H54 (cell line): ENCODE measurements at regions not wholly inside any gene's neighbourhood (a gene's known extent, or its start where the extent isn't known, plus 50 kb on each side); places are given as distances from the start of the nearest gene placed in this dataset.

Experiments used
- DNase-seq: peaks from one replicate; pipeline ENCODE4 v3.0.0; 2011; ENCODE audit warnings: low spot score, mixed read lengths; ENCODE audit not compliant: insufficient read length
- FAIRE-seq: peaks from 3 replicates; lab custom pipeline; 2011; peaks lifted over from hg19 to GRCh38; lab: Jason Lieb, UNC
- POLR2A ChIP-seq: IDR thresholded peaks from 2 replicates; pipeline ENCODE4 v1.6.1; 2011; ENCODE audit warnings: low read depth, mild to moderate bottlenecking, low read length

GRCh38 chr18:42401131-42401673 lies 446.2 kb downstream of the PIK3C3 start:
- no peak for TF ChIP-seq POLR2A
- no peak for DNase-seq
- FAIRE-seq, result no peak

- FAIRE-seq, result no peak
- no peak for DNase-seq
- TF ChIP-seq POLR2A, result no peak
Observed at GRCh38 chr18:42404151-42404550, 449.1 kb downstream of the PIK3C3 start.

- TF ChIP-seq POLR2A, result no peak
- no peak for FAIRE-seq
- DNase-seq, result no peak
Observed at GRCh38 chr18:42409005-42409404, 454.0 kb downstream of the PIK3C3 start.

- FAIRE-seq (no peak), DNase-seq (no peak)
- no peak for TF ChIP-seq POLR2A
Observed at GRCh38 chr18:42412281-42412680, 457.2 kb downstream of the PIK3C3 start.

GRCh38 chr18:42412896-42413295 lies 457.9 kb downstream of the PIK3C3 start:
- DNase-seq, result no peak
- no peak for FAIRE-seq

GRCh38 chr18:42413870-42414269 lies 458.8 kb downstream of the PIK3C3 start:
- no peak for DNase-seq
- TF ChIP-seq POLR2A, result no peak
- FAIRE-seq, result no peak

More at GRCh38 chr18:42412896-42413295, 457.9 kb downstream of the PIK3C3 start:
- no peak for TF ChIP-seq POLR2A

- FAIRE-seq, result no peak
- TF ChIP-seq POLR2A, result no peak
- no peak for DNase-seq
Observed at GRCh38 chr18:42414756-42415454, 459.9 kb downstream of the PIK3C3 start.

GRCh38 chr18:42417189-42417588 lies 462.2 kb downstream of the PIK3C3 start:
- no peak for TF ChIP-seq POLR2A
- no peak for FAIRE-seq
- no peak for DNase-seq

- FAIRE-seq (no peak), DNase-seq (no peak)
- no peak for TF ChIP-seq POLR2A
Observed at GRCh38 chr18:42418121-42418520, 463.1 kb downstream of the PIK3C3 start.

GRCh38 chr18:42425025-42425424 lies 470.0 kb downstream of the PIK3C3 start:
- no peak for DNase-seq
- FAIRE-seq, result no peak
- no peak for TF ChIP-seq POLR2A

GRCh38 chr18:42426496-42427015 lies 471.5 kb downstream of the PIK3C3 start:
- DNase-seq (no peak), FAIRE-seq (no peak)
- no peak for TF ChIP-seq POLR2A

- no peak for FAIRE-seq
- no peak for DNase-seq
- no peak for TF ChIP-seq POLR2A
Observed at GRCh38 chr18:42429196-42429595, 474.2 kb downstream of the PIK3C3 start.

GRCh38 chr18:42436222-42436765 lies 481.3 kb downstream of the PIK3C3 start:
- DNase-seq (no peak), FAIRE-seq (no peak)
- TF ChIP-seq POLR2A, result no peak

GRCh38 chr18:42437001-42437400 lies 482.0 kb downstream of the PIK3C3 start:
- FAIRE-seq, result no peak
- no peak for TF ChIP-seq POLR2A
- DNase-seq, result no peak
